ENCODE measurements at regions not wholly inside any gene's neighbourhood (a gene's known extent, or its start where the extent isn't known, plus 50 kb on each side); places are given as distances from the start of the nearest gene placed in this dataset.
A peak's percentile ranks its signal among the peaks of the same experiment; 100 is the strongest.

DNA sequence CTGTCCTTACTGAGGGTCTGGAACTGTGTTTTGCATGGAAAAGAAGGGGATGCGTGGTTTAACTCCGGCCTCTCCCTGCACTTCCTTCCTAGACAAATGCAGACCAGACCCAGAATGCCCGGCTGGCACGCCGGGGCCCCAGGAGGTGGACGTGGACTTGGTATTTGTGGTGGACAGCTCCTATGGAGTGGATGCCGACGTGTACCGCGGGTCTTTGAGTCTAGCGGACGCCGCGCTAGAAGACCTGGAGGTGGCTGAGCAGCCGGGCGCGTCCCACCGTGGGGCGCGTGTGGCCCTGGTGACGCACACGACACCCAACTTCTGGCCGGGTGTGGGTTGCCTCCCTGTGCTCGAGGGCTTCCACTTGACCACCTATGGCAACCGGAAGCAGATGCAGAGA, 81.8 kb upstream of the COL6A5 start:
- TF ChIP-seq, protein P1, sequence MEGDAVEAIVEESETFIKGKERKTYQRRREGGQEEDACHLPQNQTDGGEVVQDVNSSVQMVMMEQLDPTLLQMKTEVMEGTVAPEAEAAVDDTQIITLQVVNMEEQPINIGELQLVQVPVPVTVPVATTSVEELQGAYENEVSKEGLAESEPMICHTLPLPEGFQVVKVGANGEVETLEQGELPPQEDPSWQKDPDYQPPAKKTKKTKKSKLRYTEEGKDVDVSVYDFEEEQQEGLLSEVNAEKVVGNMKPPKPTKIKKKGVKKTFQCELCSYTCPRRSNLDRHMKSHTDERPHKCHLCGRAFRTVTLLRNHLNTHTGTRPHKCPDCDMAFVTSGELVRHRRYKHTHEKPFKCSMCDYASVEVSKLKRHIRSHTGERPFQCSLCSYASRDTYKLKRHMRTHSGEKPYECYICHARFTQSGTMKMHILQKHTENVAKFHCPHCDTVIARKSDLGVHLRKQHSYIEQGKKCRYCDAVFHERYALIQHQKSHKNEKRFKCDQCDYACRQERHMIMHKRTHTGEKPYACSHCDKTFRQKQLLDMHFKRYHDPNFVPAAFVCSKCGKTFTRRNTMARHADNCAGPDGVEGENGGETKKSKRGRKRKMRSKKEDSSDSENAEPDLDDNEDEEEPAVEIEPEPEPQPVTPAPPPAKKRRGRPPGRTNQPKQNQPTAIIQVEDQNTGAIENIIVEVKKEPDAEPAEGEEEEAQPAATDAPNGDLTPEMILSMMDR (IDR thresholded peaks at IDR 0.05), result no peak
- no peak for TF ChIP-seq POLR2A (IDR thresholded peaks at IDR 0.05)
- intact Hi-C loops (cut with DNase I), result no loop called here
- no peak for DNase-seq
- H3K27me3 ChIP-seq, result no peaks in the 10 kb centered on the region
- no peaks in the 10 kb centered on the region for H3K4me1 ChIP-seq
- H3K36me3 ChIP-seq, result no peaks in the 10 kb centered on the region
- H3K9me3 ChIP-seq, result no peaks in the 10 kb centered on the region
- peak in 1 of 4 donors; percentile 25 for ATAC-seq
- no peak overlapping the region for H3K4me3 ChIP-seq
- 73% methylated on average over 3 of the region's 25 CpGs for WGBS (ENCODE audit: insufficient coverage, low coverage, low lambda C conversion rate, missing lambda C conversion rate)
- H3K27ac ChIP-seq, result no peak overlapping the region

DNA sequence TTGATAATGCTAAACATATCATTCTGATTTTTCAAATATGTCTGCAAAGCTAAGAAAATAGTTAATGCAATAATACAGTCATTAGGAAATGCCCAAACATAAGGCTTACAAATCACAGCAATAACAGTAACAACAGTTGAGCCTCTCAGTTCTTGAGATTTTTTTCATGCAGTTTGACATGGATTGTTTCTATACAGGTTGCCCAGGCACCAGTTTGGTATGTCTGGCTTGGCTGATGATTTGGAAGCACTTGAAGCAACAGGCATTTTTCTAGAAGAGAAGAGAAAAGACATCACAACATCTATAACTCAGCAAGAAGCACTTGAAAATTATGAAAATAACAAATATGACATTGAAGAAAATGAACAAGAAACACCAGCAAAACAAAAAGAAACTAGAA, 78.7 kb upstream of the COL6A5 start:
- ATAC-seq, result no peak
- intact Hi-C loops (cut with DNase I), result no loop called here
- no peaks in the 10 kb centered on the region for H3K27me3 ChIP-seq
- no peak overlapping the region for H3K4me3 ChIP-seq
- no peaks in the 10 kb centered on the region for H3K36me3 ChIP-seq
- no peak for DNase-seq
- no peaks in the 10 kb centered on the region for H3K9me3 ChIP-seq
- no peak for TF ChIP-seq POLR2A (IDR thresholded peaks at IDR 0.05)
- TF ChIP-seq, protein P1 (IDR thresholded peaks at IDR 0.05), result no peak
- H3K4me1 ChIP-seq, result no peaks in the 10 kb centered on the region
- no peak overlapping the region for H3K27ac ChIP-seq

DNA sequence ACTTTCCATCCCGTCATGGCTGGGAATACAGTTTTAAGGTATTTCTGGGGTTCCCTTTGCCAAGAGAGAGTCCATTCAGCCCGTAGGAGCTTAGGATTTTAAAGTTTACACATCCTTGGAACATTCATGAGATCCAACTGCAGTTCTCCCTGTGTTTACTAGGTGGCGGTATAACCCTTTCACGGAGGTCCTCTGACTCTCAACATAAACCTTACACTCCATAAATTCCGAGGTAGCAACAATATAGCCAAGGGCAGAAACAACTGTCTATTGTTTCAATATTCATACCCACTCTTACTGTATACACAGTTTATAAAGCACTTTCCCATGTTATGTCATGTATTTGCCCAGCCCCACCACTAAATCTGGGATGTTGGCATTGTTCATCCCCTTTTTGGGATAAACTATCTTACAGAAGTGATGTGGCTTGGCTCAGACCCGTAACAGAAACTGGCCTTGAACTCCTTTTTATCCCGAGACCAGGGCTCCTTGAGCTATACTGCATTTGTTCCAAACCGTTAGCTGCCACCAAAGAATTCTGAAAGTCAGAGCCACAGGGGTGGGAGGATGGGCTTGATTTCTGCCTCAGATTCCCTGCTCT, 69.2 kb upstream of the COL6A5 start:
- Histone ChIP-seq H3K9me3 (no peaks in the 10 kb centered on the region), H3K4me1 (no peaks in the 10 kb centered on the region), H3K27ac (no peak overlapping the region), H3K4me3 (no peak overlapping the region), H3K36me3 (no peaks in the 10 kb centered on the region), H3K27me3 (no peaks in the 10 kb centered on the region)
- no peak for TF ChIP-seq POLR2A (IDR thresholded peaks at IDR 0.05)
- TF ChIP-seq, protein P1 (IDR thresholded peaks at IDR 0.05), result peak; percentile 42 to 73 (median 68)
- intact Hi-C loops (cut with DNase I), result no loop called here
- WGBS (ENCODE audit: insufficient coverage, low coverage, low lambda C conversion rate, missing lambda C conversion rate), result 17% methylated on average over 8 of the region's 8 CpGs
- ATAC-seq, result peak; percentile 69 to 87 (median 79)
- no peak for DNase-seq

DNA sequence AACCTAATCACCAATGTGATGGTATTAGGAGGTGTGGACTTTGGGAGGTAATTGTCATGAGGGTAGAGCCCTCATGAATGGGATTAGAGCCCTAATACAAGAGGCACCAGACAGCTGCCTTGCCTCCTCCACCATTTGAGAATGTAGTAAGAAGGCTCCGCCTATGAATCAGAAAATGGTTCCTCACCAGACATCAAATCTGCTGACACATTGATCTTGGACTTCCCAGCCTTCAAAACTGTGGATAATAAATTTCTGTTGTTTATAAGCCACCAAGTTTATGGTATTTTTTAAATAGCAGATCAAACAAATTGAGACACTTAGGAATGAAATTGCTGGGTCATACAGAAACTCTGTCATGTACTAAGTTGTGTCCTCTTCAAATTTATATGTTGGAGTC, 56.8 kb upstream of the COL6A5 start:
- intact Hi-C loops (cut with DNase I), result no loop called here
- Histone ChIP-seq H3K9me3 (no peaks in the 10 kb centered on the region), H3K4me3 (no peak overlapping the region), H3K4me1 (no peaks in the 10 kb centered on the region), H3K36me3 (no peaks in the 10 kb centered on the region), H3K27me3 (no peaks in the 10 kb centered on the region), H3K27ac (no peak overlapping the region)
- no peak for ATAC-seq
- WGBS (ENCODE audit: insufficient coverage, low coverage, low lambda C conversion rate, missing lambda C conversion rate), result 86% methylated on average over 1 of the region's 1 CpG
- TF ChIP-seq POLR2A (IDR thresholded peaks at IDR 0.05), result no peak
- TF ChIP-seq, protein P1 (IDR thresholded peaks at IDR 0.05), result no peak
- no peak for DNase-seq

DNA sequence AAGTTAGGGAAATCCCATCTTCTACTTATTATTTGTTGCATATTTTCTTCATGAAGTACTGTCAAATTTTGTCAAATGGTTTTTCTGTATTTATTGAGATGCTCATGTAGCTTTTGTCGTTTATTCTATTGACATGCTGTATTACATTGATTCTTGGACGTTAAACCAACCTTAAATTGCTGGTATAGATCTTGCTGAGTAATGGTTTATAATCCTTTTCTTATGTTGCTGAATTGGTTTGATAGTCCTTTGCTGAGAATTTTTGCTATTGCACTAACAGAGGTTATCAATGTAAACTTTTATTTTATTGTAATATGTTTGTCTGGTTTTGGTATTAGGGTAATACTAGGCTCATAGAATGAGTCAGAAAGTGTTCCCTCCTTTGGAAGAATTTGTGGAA, 54.3 kb upstream of the COL6A5 start:
- Histone ChIP-seq H3K36me3 (no peaks in the 10 kb centered on the region), H3K9me3 (no peaks in the 10 kb centered on the region), H3K27ac (no peak overlapping the region), H3K4me1 (no peaks in the 10 kb centered on the region), H3K27me3 (no peaks in the 10 kb centered on the region), H3K4me3 (no peak overlapping the region)
- intact Hi-C loops (cut with DNase I), result no loop called here
- DNase-seq, result no peak
- no peak for ATAC-seq
- WGBS (ENCODE audit: insufficient coverage, low coverage, low lambda C conversion rate, missing lambda C conversion rate), result 60% methylated on average over 2 of the region's 2 CpGs
- TF ChIP-seq, protein P1 (IDR thresholded peaks at IDR 0.05), result no peak
- no peak for TF ChIP-seq POLR2A (IDR thresholded peaks at IDR 0.05)

Data from right lobe of liver (tissue), 6 donors.